Frontal cortex (tissue), 3 donors: ENCODE measurements at regions not wholly inside any gene's neighbourhood (a gene's known extent, or its start where the extent isn't known, plus 50 kb on each side); places are given as distances from the start of the nearest gene placed in this dataset.
"Not testable (repeated sequence)": the region's sequence is repeated elsewhere in the genome, so short reads cannot be mapped to it uniquely, and the experiment has no call there.

Experiments
- DNase-seq, 2 donors: peaks; one replicate each; pipeline ENCODE4 v3.0.0; 2012; ENCODE audit warnings: low spot score in 2 of 2
- FAIRE-seq: peaks from 2 replicates; lab custom pipeline; 2012; peaks lifted over from hg19 to GRCh38; lab: Jason Lieb, UNC
- donor health status: control.
- donor health status: control.
- donor health status: control.

GRCh38 chr3:127044996-127045395 lies 62.1 kb downstream of the PLXNA1 start:
- no peak for DNase-seq
- FAIRE-seq: no peak

GRCh38 chr3:127045435-127046045 lies 62.6 kb downstream of the PLXNA1 start:
- DNase-seq (no peak), FAIRE-seq (no peak)

- not testable (repeated sequence) for DNase-seq, FAIRE-seq
These were observed 63.8 kb downstream of the PLXNA1 start for GRCh38 chr3:127046690-127047089.

DNA sequence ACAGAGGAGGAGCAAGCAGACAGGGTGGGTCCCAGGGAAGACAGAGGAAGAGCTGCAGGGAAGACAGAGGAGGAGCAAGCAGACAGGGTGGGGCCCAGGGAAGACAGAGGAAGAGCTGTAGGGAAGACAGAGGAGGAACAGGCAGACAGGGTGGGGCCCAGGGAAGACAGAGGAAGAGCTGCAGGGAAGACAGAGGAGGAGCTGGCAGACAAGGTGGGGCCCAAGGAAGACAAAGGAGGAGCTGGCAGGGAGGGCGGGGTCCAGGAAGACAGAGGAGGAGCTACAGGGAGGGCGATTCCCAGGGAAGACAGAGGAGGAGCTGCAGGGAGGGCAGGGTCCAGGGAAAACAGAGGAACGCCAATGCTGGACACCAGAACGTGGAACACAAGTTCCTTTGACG lies 66.5 kb downstream of the PLXNA1 start:
- FAIRE-seq (no peak), DNase-seq (no peak)

DNA sequence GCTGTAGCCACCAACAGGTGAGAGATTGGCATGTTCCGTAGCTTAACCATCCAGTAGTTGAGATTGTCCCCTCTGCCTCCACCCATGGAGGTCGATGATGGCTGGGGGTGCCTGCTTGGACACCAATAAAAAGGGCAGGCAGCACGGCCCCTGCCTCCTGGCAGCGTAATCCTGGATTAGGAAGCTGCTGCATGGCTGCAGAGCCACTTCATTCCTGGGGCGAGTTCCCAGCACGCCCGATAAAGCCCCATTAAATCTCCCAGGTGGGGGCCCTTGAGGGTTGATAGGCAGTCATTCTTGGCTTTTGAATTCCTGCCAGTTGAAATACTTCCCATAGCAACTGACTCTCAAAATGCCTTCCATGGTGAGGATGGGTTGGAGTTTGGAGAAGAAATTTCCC lies 67.8 kb downstream of the PLXNA1 start:
- no peak for DNase-seq
- FAIRE-seq: no peak

DNA sequence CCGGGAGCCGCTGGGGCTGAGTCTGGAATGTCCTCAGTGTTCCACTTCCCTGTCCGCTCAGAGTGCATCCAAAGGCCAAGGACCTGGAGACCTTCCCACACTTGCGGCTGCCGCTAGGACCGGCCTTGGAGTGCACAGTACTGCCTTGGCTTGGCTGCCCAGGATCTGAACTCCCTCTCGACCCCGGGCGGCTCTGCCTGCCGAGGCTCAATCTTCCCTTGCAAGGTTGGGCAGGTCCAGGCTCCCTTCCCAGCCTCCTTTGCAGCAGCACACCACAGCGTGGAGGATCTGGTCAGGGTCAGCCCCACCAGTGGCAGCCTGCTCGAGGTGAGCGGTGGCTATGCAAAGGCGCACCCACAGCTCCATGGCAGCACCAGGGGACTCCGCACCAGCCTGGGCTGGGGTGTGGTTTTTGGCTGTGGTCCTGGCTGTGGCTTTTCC lies 69.2 kb downstream of the PLXNA1 start:
- FAIRE-seq (no peak), DNase-seq (no peak)

DNA sequence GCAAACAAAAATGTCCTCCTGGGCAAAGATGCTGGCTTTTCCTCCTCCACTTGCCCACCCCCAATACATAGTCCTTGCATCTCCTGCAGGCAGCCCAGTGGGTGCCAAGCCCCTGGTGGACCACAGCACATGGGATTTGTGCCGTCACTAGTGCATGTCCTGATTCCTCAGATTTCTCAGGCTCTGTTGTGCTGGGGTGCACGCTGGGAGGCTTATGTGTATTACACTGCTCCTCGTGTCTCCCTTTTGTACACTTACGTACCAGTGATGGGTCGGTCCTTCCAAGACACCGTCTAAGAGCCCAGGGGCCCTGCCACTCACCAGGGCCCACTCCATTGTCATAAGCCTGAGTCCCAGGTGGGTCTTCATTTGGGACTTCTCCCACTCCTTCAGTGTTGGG lies 70.1 kb downstream of the PLXNA1 start:
- no peak for FAIRE-seq
- no peak for DNase-seq

GRCh38 chr3:127053450-127053849 lies 70.5 kb downstream of the PLXNA1 start:
- DNase-seq (no peak), FAIRE-seq (no peak)

DNA sequence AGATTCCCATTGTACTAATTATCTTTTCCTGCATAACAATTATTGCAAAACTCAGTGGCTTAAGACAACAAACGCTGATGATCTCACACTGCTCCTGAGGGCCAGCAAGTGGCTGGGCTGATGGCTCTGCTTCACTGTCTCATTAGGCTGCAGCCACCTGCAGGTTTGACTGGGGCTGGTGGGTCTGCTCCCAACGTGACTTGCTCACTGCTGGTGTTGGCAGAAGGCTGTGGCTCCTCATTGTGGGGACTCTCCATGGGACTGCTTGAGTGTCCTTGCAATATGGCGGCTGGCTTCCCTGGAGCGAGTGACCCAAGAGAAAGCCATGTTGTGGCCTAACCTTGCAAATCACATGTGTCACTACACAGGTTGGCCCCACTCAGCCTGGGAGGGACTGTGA lies 71.1 kb downstream of the PLXNA1 start:
- FAIRE-seq (no peak), DNase-seq (no peak)

DNA sequence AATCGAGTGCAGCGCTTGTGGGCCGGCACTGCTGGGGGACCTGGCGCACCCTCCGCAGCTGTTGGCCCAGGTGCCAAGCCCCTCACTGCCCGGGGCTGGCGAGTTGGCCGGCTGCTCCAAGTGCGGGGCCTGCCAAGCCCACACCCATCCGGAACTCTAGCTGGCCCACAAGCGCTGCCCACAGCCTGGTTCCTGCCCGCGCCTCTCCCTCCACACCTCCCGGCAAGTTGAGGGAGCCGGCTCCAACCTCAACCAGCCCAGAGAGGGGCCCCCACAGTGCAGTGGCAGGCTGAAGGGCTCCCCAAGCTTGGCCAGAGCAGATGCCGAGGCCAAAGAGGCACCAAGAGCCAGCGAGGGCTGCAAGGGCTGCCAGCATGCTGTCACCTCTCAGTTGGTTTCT lies 73.4 kb downstream of the PLXNA1 start:
- no peak for DNase-seq
- no peak for FAIRE-seq

DNA sequence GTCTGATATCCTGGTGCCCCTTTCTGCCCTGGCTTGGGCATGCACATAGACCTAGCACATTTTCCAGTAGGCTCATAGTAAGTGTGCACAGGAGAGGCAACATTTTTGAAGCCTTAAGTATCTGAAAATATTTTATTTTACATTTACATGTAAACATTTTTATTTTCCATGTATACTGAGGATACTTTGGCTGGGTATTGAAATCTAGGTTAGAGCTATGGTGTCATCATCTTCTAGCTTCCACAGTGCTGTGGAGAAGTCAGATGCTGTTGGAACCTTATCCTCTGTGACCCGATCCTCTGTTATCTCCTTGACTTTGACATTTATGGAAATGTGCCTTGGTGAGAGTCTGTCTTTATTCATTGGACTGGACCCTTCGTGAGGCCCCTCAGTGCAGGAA lies 74.1 kb downstream of the PLXNA1 start:
- FAIRE-seq (no peak), DNase-seq (no peak)

DNA sequence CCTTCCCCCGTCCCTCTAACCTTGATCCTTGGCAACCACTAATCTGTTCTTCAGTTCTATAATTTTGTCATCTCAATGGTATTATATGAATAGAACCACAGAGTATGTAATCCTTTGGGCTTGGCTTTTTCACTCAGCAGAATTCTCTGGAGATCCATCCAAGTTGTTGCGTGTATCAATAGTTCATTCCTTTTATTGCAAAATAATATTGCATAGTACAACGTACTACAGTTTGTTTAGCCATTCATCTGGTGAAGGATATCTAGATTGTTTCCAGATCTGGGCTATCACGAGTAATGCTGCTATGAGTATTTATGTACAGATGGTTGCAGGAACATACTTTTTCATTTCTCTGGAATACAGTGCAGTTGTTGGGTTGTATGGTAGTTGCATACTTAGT lies 76.2 kb downstream of the PLXNA1 start:
- FAIRE-seq: no peak

GRCh38 chr3:127061641-127062040 lies 78.7 kb downstream of the PLXNA1 start:
- DNase-seq: no peak
- FAIRE-seq: no peak

More for the DNA sequence above, 76.2 kb downstream of the PLXNA1 start:
- no peak for DNase-seq

GRCh38 chr3:127062926-127063325 lies 80.0 kb downstream of the PLXNA1 start:
- DNase-seq: no peak
- FAIRE-seq: no peak

GRCh38 chr3:127063916-127064315 lies 81.0 kb downstream of the PLXNA1 start:
- FAIRE-seq (no peak), DNase-seq (no peak)

- DNase-seq: no peak
- no peak for FAIRE-seq
These were observed 81.6 kb downstream of the PLXNA1 start for GRCh38 chr3:127064391-127065137.

DNA sequence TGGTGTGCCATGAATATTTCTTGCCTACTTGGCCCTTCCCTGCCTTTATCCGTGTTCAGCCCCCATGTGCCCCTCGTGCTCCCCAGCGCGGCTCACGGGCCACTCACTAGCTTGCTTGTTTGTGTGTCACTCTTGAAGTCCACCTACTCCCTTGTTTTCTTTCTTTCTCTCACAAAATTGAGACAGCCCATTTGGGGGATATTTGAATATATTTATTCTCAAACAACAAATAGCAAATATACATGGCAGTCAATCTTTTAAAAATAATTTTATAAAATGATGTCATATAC lies 82.2 kb downstream of the PLXNA1 start:
- no peak for DNase-seq
- no peak for FAIRE-seq

GRCh38 chr3:127065561-127066290 lies 82.8 kb downstream of the PLXNA1 start:
- DNase-seq (no peak), FAIRE-seq (no peak)

- no peak for FAIRE-seq
- no peak for DNase-seq
These were observed 83.7 kb downstream of the PLXNA1 start for GRCh38 chr3:127066635-127067034.

DNA sequence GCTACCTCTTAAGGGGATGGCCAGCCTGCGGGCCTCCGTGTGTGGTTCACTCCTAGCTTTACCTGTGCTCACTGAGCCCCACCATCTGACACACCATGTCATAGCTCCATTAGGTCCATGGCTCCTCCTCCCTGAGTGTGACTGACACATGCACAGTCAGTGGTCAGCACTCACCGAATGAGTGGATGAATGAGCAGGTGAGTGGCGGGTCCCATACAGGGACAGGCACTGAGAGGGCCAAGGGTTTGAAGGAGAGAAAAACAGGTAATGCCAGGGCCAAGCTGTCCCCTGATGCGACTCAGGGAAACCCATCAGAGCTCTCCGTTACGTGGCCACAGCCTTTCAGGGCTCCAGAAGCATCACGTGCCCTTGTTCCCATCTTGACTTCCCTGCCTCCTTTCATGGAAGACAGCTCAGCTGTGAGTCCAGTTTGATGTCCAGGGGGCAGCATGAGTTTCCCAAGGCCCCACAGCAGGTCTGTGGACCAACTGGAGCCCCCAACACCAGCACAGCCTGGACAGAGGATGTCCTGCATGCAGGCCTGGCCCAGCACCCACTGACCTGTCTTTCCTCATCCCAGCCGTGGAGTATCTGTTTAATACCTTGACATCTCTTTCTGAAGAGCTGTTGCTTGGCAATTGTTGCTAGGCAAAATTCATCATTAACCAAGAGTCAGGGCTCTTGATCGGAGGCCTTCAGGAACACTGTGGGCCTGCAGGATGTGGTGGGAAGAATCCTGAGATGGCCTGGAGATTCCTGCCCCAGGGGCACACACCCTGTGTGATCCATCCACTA lies 84.4 kb downstream of the PLXNA1 start:
- FAIRE-seq (no peak), DNase-seq (no peak)
